Erythroblast (primary cell): ENCODE measurements at regions not wholly inside any gene's neighbourhood (a gene's known extent, or its start where the extent isn't known, plus 50 kb on each side); places are given as distances from the start of the nearest gene placed in this dataset.
"Not testable (repeated sequence)": the region's sequence is repeated elsewhere in the genome, so short reads cannot be mapped to it uniquely, and the experiment has no call there.

Experiments
- DNase-seq, 2 experiments: peaks; one replicate each; lab custom pipeline; 2025; lab: John Stamatoyannopoulos, UW
- GATA1 ChIP-seq: IDR thresholded peaks from 2 replicates; pipeline ENCODE4 v1.6.1; 2011; ENCODE audit warnings: low read depth, mild to moderate bottlenecking, control low read depth, low read length, moderate library complexity
- POLR2A ChIP-seq: IDR thresholded peaks from 2 replicates; pipeline ENCODE4 v1.6.1; 2011; ENCODE audit warnings: mild to moderate bottlenecking, low read length

- not testable (repeated sequence) for DNase-seq
Observed at GRCh38 chr10:61818251-61818650, 83.2 kb upstream of the ARID5B start.

GRCh38 chr10:61819208-61819607, 82.3 kb upstream of the ARID5B start:
- peak; percentile 3 to 7 for DNase-seq
- TF ChIP-seq GATA1 (no peak), POLR2A (no peak)

GRCh38 chr10:61821153-61821552, 80.3 kb upstream of the ARID5B start:
- TF ChIP-seq GATA1 = no peak
- TF ChIP-seq POLR2A = no peak
- DNase-seq = no peak

GRCh38 chr10:61821693-61822092, 79.8 kb upstream of the ARID5B start:
- no peak for TF ChIP-seq POLR2A
- no peak for TF ChIP-seq GATA1
- no peak for DNase-seq

- TF ChIP-seq GATA1 (no peak), POLR2A (no peak)
- no peak for DNase-seq
Observed at GRCh38 chr10:61822096-61822495, 79.4 kb upstream of the ARID5B start.

- no peak for TF ChIP-seq GATA1
- no peak for TF ChIP-seq POLR2A
- no peak for DNase-seq
Observed at GRCh38 chr10:61822781-61823230, 78.7 kb upstream of the ARID5B start.

GRCh38 chr10:61825001-61825400, 76.5 kb upstream of the ARID5B start:
- no peak for DNase-seq
- TF ChIP-seq GATA1 = no peak
- TF ChIP-seq POLR2A = no peak

GRCh38 chr10:61825628-61826027, 75.9 kb upstream of the ARID5B start:
- TF ChIP-seq POLR2A (no peak), GATA1 (no peak)
- DNase-seq = no peak

- no peak for DNase-seq
- no peak for TF ChIP-seq POLR2A
- no peak for TF ChIP-seq GATA1
Observed at GRCh38 chr10:61828034-61828433, 73.5 kb upstream of the ARID5B start.

GRCh38 chr10:61828788-61829187, 72.7 kb upstream of the ARID5B start:
- TF ChIP-seq POLR2A (no peak), GATA1 (no peak)
- no peak for DNase-seq

- TF ChIP-seq POLR2A (no peak), GATA1 (no peak)
Observed at GRCh38 chr10:61830072-61830845, 71.2 kb upstream of the ARID5B start.

GRCh38 chr10:61830846-61831273, 70.6 kb upstream of the ARID5B start:
- DNase-seq = no peak
- TF ChIP-seq POLR2A (no peak), GATA1 (no peak)

More at GRCh38 chr10:61830072-61830845, 71.2 kb upstream of the ARID5B start:
- DNase-seq = no peak

- TF ChIP-seq POLR2A = no peak
- TF ChIP-seq GATA1 = no peak
- DNase-seq = peak in 1 of 2 experiments; percentile 26
Observed at GRCh38 chr10:61832866-61833481, 68.5 kb upstream of the ARID5B start.

- no peak for TF ChIP-seq GATA1
- DNase-seq = no peak
Observed at GRCh38 chr10:61834519-61834918, 67.0 kb upstream of the ARID5B start.
